HG03558 (cell line): ENCODE measurements at regions not wholly inside any gene's neighbourhood (a gene's known extent, or its start where the extent isn't known, plus 50 kb on each side); places are given as distances from the start of the nearest gene placed in this dataset.
"Not testable (repeated sequence)": the region's sequence is repeated elsewhere in the genome, so short reads cannot be mapped to it uniquely, and the experiment has no call there.

Experiments used
- ATAC-seq: cut with Tn5 transposase; IDR thresholded peaks from one replicate; pipeline ENCODE4 v1.9.1; 2021; ENCODE audit warnings: moderate number of reproducible peaks; ENCODE audit not compliant: unreplicated experiment; ENCODE audit errors: extremely low read depth

DNA sequence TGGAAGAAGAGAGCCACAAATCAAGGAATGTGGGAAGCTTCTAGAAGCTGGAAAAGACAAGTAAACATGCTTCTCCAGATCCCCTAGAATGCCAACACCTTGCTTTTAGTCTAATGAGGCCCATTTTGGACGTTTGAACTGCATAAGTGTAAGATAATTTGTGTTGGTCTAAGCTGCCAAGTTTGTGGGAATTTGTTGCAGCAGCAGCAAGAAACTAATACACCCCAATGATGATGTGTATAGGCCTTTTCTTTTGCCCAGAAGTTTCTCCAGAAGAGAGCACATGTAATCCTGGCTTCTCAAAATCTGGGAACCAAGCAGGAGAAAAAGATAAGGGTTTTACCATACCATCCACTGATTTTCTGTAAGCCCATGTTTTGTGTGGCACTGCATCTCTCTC is 96.1 kb upstream of the DPT start:
- no peak for ATAC-seq

GRCh38 chr1:168825820-168826219 is 96.8 kb upstream of the DPT start:
- ATAC-seq: no peak

GRCh38 chr1:168826269-168826668 is 97.3 kb upstream of the DPT start:
- ATAC-seq: no peak

- no peak for ATAC-seq
Measured at GRCh38 chr1:168827557-168827956, 98.6 kb upstream of the DPT start.

GRCh38 chr1:168829876-168830275 is 100.9 kb upstream of the DPT start:
- no peak for ATAC-seq

- no peak for ATAC-seq
Measured at GRCh38 chr1:168830562-168830961, 101.6 kb upstream of the DPT start.

GRCh38 chr1:168832661-168833060 is 103.7 kb upstream of the DPT start:
- no peak for ATAC-seq

- no peak for ATAC-seq
Measured at GRCh38 chr1:168833362-168833761, 104.4 kb upstream of the DPT start.

DNA sequence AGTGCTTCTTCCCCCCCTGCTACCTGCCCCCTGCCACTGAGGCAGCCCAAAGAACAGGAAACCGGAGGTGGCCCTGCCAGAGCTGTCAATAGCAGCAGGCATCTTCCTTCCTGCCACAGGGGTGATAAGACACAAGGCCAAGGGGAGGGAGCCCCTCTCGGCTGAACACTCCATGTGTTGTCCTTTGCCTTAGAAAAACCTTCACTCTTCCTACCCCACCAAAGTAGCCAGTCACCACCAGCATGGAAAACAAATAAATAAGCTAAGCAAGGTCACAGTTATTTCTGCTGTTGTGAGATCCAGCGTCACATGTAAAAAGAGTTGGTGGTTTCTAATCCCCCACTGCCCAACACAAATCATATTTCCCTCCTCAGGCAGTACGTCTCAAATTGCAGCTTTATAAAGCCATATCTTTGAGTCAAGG is 104.8 kb upstream of the DPT start:
- ATAC-seq: no peak

DNA sequence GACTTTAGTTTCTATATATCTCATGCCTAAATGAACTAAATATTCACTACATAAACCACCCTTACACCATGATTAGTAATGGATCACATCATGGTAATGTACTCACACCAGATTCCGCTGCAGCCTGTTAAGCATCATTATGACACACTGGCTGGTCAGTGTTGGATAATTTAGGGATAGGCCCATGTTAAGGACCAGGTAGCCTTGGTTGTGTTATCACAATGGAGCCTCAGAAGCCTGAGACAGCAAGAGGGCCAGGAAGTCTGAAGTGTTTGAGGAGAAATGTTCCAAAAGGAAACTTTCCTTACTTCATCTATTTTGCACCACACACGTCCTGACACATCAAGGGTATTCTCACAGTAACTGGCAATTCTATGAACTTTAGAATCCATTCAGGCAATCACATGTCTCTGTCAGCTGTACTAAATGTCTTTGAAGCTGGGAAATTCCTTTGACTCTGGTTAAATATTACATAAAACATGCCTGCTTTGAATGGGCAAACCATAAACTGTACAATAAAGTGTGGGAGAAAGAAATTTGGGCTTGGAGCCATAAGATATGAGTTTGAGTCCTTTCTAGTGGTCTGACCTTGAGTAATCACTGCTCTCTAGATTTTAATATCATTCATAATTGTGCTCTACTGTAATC is 105.3 kb upstream of the DPT start:
- no peak for ATAC-seq

DNA sequence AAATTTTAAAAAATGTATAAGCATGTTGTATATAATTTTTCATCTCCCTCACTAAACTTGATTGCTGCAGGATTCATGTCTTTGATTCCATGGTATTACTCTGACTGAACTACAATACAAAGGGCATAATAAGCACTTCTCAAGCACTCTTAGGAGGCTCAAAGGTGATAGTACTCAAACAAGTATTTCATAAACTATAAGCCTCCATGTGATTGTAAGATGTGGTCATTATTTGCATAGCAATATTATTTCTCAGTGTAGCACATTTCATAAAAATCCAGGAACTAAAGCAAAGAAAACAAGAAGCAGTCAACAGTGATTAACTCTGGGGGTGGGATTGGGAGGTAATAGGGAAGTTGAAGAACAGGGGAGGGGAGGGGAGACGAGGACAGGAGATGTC is 106.2 kb upstream of the DPT start:
- no peak for ATAC-seq

DNA sequence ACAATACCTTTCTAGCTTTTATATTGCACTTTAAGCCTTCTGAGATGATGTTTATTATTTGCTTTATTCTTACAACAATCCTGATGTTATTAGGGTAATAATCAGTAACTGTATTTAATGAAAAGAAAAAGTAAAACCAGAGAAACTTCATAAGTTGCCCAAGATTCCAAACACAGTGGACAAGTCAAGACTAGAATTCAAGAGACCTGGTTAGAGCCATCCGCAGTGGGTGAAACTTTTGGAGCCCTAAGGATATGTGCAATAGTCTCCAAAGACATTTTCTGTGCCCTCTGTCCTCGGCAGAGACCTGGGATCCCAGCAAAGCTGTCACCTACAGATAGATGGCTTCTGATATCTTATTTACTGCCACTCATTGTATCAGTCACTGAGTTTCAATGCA is 106.8 kb upstream of the DPT start:
- ATAC-seq: no peak

DNA sequence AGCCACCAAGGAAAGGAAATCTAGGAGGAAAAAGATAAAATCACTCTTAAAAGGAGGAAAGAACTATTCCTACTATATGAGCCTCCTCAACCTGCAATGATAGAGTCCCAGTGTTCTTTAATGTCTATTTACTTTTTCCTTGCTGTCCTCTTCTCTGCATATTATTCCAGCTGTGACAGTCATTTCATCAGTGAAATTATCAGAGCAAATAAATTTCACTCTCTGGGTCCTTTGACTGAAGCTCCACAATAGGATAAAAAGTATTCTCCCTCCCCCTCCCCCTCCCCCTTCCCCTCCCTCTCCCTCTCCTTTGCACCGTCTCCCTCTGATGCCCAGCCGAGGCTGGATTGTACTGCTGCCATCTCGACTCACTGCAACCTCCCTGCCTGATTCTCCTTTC is 107.5 kb upstream of the DPT start:
- ATAC-seq: no peak

- not testable (repeated sequence) for ATAC-seq
Measured at GRCh38 chr1:168837230-168837629, 108.2 kb upstream of the DPT start.

- ATAC-seq: no peak
Measured at GRCh38 chr1:168842306-168842705, 113.3 kb upstream of the DPT start.

DNA sequence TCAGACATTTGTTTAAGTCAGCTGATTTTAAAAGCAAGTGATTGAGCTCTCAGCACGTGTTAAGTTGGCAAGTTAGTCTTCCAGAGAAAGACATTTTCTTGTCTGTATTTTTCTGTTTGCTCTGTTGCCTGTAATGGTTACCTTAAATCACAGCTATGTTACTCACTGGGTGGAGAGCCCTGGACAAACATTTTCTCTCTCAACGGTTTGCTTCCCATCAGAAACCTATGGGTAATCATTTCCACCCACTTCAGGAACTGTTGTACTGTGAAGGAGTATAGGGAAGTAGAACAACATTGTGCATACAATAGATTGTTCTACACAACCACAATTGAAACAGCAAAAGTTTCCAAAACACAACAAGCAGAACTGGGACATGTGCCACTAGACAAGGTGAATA is 113.9 kb upstream of the DPT start:
- no peak for ATAC-seq

DNA sequence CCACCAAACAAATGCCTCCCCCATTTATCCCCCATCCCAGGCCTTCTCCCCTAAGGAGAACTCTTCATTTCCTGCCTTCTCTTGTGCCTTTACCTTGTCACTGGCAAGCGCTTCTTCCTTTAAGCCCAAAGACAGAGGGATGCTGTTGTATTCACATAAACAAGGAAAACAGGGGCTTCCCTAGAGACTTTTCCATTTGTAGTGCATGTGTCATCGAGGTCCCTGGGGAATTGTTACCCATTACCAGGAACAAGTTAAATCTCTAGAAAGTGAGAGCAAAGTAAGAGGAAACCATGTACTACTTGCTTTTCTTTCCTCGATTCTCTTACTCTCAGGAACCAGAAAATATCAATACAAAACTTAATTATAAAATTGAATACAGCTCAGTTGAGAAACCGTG is 114.4 kb upstream of the DPT start:
- no peak for ATAC-seq

- no peak for ATAC-seq
Measured at GRCh38 chr1:168843950-168844349, 114.9 kb upstream of the DPT start.

DNA sequence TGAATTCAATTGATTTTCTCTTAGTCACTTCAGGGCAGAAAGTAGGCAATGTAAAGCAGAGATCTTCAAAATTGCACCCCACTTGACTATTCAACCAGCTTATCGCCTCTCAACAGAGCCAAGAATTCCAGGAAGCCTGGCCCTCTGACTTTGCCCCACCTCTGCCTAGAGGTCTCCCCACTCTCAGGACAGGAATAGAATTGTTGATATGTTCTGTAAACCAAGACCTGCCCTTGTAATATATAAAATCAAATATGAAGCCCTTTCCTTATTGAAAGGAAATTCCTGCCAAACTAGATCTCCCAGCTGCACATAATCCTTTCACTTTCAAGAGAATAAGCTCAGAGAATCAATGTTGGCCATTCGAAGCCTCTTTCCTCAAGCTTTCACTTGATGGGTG is 116.1 kb upstream of the DPT start:
- ATAC-seq: no peak

GRCh38 chr1:168848051-168848450 is 119.0 kb upstream of the DPT start:
- ATAC-seq: no peak

- ATAC-seq: no peak
Measured at GRCh38 chr1:168861421-168862004, 132.5 kb upstream of the DPT start.

GRCh38 chr1:168863772-168864171 is 134.8 kb upstream of the DPT start:
- no peak for ATAC-seq
